ENCODE measurements at regions not wholly inside any gene's neighbourhood (a gene's known extent, or its start where the extent isn't known, plus 50 kb on each side); places are given as distances from the start of the nearest gene placed in this dataset.
"Not testable (repeated sequence)": the region's sequence is repeated elsewhere in the genome, so short reads cannot be mapped to it uniquely, and the experiment has no call there.

GRCh38 chr20:52349806-52350205, 158.2 kb upstream of the ZFP64 start:
- no peak for DNase-seq

DNA sequence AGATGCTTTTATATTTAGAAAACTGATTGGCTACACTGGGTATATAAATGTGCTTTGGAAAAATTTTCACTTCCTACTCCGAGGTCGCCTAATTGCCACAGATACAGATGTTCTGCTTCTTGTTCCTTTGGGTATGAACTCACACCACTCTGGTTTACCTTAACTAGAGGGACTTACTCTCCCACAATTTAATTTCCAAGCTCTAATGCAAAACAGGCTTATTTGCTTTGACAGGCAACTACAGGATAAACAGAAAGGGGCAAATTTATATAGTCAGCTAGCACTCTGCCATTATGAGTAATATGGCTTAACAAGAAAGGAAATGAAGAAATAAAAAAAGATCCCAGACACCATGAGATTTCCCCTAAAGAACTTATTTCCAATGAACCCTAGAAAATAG, 156.9 kb upstream of the ZFP64 start:
- no peak for DNase-seq

DNA sequence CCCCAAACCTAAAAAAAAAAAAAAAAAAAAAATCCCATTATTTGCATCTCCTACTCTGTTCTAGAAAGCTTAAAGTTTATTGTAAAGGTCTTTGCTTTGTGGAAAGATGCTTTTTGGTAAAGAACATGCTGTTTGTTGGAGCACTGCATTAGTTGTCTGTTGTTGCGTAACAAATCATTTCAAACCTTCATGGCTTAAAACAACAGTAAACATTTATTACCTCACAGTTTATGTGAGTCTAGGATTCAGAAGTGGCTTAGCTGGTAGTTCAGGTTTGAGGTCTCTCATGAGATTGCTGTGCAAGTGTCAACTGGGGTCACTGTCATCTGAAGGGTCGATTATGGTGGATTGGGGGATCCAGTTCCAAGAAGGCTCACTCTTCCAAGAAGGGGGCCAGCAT, 155.2 kb upstream of the ZFP64 start:
- DNase-seq: no peak

DNA sequence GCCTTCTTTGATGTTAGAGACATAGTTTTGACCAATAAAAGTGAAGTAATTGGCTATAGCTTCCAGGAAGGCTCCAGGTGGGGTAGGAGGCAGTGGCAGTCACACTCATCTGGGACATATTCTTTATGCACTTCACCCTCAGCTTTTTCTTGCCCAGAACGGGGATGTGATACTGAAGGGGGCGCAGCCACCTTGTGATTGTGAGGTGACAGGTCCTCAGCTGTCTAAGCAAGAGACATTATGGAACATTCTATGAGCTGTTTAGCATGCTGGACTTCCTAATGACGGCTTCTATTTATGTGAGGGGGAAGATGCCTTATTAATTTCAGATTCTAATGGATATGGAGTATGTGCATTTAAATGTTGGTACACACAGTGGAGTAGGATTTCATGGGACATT, 151.3 kb upstream of the ZFP64 start:
- DNase-seq: no peak

DNA sequence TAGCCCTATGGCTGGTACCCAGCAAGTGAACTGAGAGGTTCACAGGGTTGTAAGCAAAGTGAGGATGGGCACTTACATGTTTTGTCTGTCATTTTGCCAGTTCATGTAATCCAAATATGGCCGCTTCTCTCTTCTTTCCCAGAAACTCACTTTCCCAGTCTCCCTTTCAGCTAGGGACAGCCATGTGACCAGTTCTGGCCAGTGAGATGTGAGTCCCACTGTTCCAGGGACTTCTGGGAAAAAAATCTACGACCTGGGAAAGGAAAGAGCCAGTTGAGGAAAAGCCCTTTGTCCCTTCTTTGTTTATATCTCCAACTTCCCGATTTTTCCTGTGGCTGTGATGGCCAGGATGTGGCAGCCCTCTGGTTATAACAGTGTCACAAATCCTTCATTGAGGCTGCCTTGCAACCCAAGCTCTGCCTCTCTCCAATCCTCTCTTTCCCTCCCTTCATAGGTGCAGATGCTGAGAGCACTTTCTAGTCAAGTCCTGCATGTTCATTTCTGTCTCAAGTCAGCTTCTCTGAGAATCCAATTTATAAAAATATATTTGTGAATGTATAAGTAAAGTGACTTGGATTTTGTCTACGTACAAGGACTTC, 148.6 kb upstream of the ZFP64 start:
- no peak for DNase-seq

DNA sequence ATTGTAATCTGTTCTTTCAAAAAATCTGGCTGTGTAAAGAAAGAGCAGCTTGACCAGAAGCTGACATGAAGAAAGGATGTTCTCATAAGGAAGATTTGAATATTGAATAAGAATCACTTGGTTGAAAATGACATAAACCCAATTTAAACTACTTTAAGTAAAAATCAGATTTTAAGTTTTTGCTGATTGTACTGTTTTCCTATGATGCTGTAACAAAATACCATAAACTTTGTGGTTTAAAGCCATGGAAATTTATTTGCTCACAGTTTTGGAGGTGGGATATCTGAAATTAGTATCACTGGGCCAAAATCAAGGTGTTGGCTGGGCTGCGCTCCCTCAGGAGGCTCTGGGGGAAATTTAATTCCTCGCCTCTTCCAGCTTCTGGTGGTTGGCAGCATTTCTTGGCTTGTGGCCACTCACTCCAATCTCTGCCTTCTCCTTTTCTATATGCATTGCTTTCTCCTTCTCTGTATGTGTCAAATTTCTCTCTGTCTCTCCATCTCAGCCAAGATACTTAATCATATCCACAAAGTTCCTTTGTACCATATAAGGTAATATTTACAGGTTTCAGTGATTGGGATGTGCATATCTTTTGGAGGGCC, 141.2 kb upstream of the ZFP64 start:
- no peak for DNase-seq

DNA sequence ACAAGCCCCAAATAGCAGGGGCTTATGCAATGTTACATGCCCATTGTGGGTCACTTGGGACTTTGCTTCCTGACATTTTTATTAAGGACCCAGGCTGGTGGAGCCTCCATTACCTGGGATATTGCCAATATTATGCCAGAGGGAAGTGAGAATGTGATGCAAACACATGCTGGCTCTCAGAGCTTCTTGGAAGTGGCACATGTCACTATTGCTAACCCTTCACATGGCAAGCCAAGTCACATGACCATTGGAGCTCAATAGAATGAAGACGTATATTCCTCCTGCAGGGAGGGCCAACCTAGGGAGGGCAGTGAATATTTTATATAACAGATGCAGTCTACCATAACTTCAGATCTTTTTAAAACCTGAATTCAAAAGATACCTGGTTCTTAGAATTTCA, 140.7 kb upstream of the ZFP64 start:
- DNase-seq: no peak

GRCh38 chr20:52331655-52332054, 140.1 kb upstream of the ZFP64 start:
- no peak for DNase-seq

GRCh38 chr20:52321396-52321795, 129.8 kb upstream of the ZFP64 start:
- DNase-seq: no peak

DNA sequence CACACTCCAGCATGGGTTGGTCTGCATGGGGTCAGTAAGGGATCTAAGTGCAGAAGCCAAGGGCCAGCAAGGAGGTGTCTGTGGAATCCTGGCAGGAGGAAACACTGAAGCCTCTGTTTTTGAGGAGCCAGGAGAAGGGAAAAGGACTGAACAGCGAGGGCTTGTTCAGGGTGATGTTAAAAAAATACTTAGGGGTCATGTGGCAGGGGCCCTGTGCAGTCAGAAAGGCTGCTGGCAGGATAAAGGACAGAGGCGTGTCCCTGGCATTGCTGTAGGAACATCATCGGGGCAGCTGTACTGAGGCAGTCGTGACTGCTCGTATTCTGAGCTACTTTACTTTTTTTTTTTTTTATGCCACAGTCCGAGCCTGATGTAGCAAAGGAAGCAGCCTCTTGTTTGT, 127.1 kb upstream of the ZFP64 start:
- no peak for DNase-seq

GRCh38 chr20:52313341-52313963, 121.9 kb upstream of the ZFP64 start:
- no peak for DNase-seq

GRCh38 chr20:52312132-52312729, 120.7 kb upstream of the ZFP64 start:
- peak; percentile 6 for DNase-seq

GRCh38 chr20:52311209-52311794, 119.7 kb upstream of the ZFP64 start:
- DNase-seq: no peak

- DNase-seq: no peak
Observed at GRCh38 chr20:52309181-52309580, 117.6 kb upstream of the ZFP64 start.

- no peak for DNase-seq
Observed at GRCh38 chr20:52306477-52306876, 114.9 kb upstream of the ZFP64 start.

GRCh38 chr20:52305858-52306257, 114.3 kb upstream of the ZFP64 start:
- no peak for DNase-seq

- no peak for DNase-seq
Observed at GRCh38 chr20:52305024-52305645, 113.6 kb upstream of the ZFP64 start.

DNA sequence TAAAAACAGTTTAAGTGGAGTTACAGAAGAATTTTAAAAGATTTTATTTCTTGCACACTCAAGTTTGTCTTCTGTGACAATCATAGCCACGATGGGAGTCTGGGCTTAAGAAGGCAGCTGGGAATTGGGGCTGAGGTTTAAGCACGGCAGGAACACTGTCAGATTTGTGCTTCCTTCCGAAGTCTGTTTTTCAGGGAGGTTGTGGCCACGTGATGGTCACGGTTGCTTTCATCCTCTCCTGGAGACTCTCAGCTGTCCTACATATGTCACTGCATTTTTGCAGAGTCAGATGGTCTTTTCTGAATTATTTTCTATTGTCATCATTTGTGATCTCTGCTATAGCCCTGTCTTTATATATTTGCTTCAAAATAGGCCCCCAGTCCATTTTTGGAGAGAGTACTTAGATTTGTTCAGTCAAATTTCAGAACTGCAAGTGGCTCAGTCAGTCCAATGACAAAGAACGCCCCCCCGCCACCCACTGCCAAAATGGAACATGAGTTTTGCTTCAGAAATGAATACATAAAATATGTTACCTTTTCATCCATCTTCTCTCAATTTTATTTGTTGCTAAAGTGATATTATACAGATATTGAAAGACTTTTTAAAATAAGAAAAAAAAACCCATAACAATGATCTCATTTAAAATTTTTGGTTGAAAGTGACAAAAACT, 111.8 kb upstream of the ZFP64 start:
- no peak for DNase-seq

- DNase-seq: no peak
Observed at GRCh38 chr20:52302736-52303135, 111.2 kb upstream of the ZFP64 start.

- not testable (repeated sequence) for DNase-seq
Observed at GRCh38 chr20:52302051-52302450, 110.5 kb upstream of the ZFP64 start.

DNA sequence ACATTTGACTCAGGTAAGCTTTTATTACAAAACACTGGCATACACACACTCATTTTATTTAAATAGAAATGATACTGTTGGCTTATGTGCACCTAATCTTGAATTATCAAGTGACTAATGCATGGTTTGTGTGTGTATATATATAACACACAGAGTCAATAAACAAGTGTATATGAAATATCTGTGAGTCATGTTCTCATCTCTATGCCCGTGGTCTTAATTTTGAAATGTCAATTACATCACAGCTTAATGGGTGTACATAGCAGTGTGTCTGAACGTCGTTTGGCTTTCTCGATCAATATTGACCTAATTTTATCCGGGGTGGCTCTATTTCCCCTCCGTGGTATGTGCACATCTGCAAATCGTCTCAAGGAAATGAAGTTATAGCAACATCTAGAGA, 104.0 kb upstream of the ZFP64 start:
- no peak for DNase-seq

GRCh38 chr20:52294106-52294628, 102.6 kb upstream of the ZFP64 start:
- DNase-seq: no peak

- DNase-seq: no peak
Observed at GRCh38 chr20:52291109-52291508, 99.5 kb upstream of the ZFP64 start.
